SU-DHL-6 (cell line): ENCODE measurements at regions not wholly inside any gene's neighbourhood (a gene's known extent, or its start where the extent isn't known, plus 50 kb on each side); places are given as distances from the start of the nearest gene placed in this dataset.
"Not testable (repeated sequence)": the region's sequence is repeated elsewhere in the genome, so short reads cannot be mapped to it uniquely, and the experiment has no call there.

Source experiments
- H2AFZ ChIP-seq: fragments of 200-600 bp; sonication (generic); 2 replicates; pipeline ENCODE4 v1.6.1; 2014; ENCODE audit warnings: low read depth, mild to moderate bottlenecking, moderate library complexity, mixed read lengths, antibody characterized with exemption, low read length; ENCODE audit not compliant: severe bottlenecking
- H3F3A ChIP-seq: fragments of 200-600 bp; shearing (Covaris generic); 2 replicates; pipeline ENCODE4 v1.6.0; 2016; ENCODE audit warnings: antibody characterized with exemption, mild to moderate bottlenecking; ENCODE audit not compliant: insufficient read depth
- H3K27ac ChIP-seq: fragments of 200-600 bp; sonication (generic); 2 replicates; pipeline ENCODE4 v1.5.1; 2016; ENCODE audit warnings: low read depth, mild to moderate bottlenecking, low read length, moderate library complexity, mixed read lengths
- H3K27me3 ChIP-seq: fragments of 200-600 bp; sonication (generic), shearing (Covaris generic); 2 replicates; pipeline ENCODE4 v1.6.0; 2014; ENCODE audit warnings: mild to moderate bottlenecking, low read length
- H3K36me3 ChIP-seq: fragments of 200-600 bp; sonication (generic); 2 replicates; pipeline ENCODE4 v1.6.1; 2014; ENCODE audit warnings: mild to moderate bottlenecking, low read length, mixed read lengths
- H3K4me2 ChIP-seq: fragments of 300-600, 200-600 bp; shearing (Covaris generic), sonication (generic); 2 replicates; pipeline ENCODE4 v1.6.0; 2014; ENCODE audit warnings: low read length, low read depth, mild to moderate bottlenecking; ENCODE audit not compliant: poor library complexity, severe bottlenecking
- H3K4me3 ChIP-seq: fragments of 200-600 bp; sonication (generic); 2 replicates; pipeline ENCODE4 v1.5.1; 2014; ENCODE audit warnings: antibody characterized with exemption, low read length, mild to moderate bottlenecking, mixed read lengths; ENCODE audit not compliant: insufficient read depth, poor library complexity, severe bottlenecking
- H3K79me2 ChIP-seq: fragments of 200-600 bp; sonication (generic); 2 replicates; pipeline ENCODE4 v1.6.1; 2014; ENCODE audit warnings: mild to moderate bottlenecking, low read length, moderate library complexity; ENCODE audit not compliant: insufficient read depth
- H3K9ac ChIP-seq: fragments of 200-600 bp; sonication (generic); 2 replicates; pipeline ENCODE4 v1.7.0; 2014; ENCODE audit warnings: mild to moderate bottlenecking, low read length
- H3K9me2 ChIP-seq: fragments of 200-600 bp; sonication (generic); replicated peaks from 2 replicates; pipeline ENCODE4 v1.6.1; 2014; ENCODE audit warnings: low read length; ENCODE audit not compliant: insufficient read depth
- H3K9me3 ChIP-seq: fragments of 200-600 bp; sonication (generic); 2 replicates; pipeline ENCODE4 v1.6.1; 2014; ENCODE audit warnings: low read length, mixed read lengths; ENCODE audit not compliant: insufficient read depth
- H4K20me1 ChIP-seq: fragments of 200-600 bp; sonication (generic); 2 replicates; pipeline ENCODE4 v1.6.1; 2014; ENCODE audit warnings: low read depth, mild to moderate bottlenecking, antibody characterized with exemption, low read length, moderate library complexity, mixed read lengths
- EZH2phosphoT487 ChIP-seq: fragments of 200-600 bp; sonication (generic), shearing (Covaris generic); conservative IDR thresholded peaks from 2 replicates; pipeline ENCODE4 v1.6.1; 2018; ENCODE audit warnings: mild to moderate bottlenecking, antibody characterized with exemption, low read length, moderate library complexity, mixed read lengths
- TF ChIP-seq, protein P1 (sequence below): fragments of 200-600 bp; sonication (generic); IDR thresholded peaks from one replicate; pipeline ENCODE4 v1.5.1; 2017; ENCODE audit warnings: antibody characterized with exemption, mild to moderate bottlenecking, low read length, moderate library complexity; ENCODE audit not compliant: insufficient read depth, poor library complexity, severe bottlenecking

DNA sequence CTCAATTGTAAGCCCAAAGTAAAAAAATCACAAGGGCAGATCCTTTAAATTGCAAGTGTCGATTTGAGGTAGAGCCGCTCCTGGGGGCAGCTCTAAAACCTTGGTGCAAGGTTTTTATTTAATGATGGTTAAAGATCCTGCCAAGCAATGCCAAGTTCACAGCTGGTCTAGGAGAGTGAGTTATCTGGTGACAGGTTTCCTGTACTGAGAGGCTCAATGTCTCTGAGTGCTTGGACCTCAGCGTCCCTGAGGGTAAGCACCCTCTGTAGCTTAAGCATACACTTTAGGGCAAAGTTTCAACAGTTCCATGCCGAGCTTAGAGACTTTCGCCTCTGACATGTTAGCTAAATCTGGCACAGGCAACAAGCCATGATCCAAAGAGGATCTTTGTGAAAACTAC lies 119.8 kb upstream of the EGFLAM start:
- H3F3A ChIP-seq = no peaks in the 10 kb centered on the region
- no peak overlapping the region for H3K4me3 ChIP-seq
- H3K27me3 ChIP-seq = no peaks in the 10 kb centered on the region
- TF ChIP-seq, protein P1, sequence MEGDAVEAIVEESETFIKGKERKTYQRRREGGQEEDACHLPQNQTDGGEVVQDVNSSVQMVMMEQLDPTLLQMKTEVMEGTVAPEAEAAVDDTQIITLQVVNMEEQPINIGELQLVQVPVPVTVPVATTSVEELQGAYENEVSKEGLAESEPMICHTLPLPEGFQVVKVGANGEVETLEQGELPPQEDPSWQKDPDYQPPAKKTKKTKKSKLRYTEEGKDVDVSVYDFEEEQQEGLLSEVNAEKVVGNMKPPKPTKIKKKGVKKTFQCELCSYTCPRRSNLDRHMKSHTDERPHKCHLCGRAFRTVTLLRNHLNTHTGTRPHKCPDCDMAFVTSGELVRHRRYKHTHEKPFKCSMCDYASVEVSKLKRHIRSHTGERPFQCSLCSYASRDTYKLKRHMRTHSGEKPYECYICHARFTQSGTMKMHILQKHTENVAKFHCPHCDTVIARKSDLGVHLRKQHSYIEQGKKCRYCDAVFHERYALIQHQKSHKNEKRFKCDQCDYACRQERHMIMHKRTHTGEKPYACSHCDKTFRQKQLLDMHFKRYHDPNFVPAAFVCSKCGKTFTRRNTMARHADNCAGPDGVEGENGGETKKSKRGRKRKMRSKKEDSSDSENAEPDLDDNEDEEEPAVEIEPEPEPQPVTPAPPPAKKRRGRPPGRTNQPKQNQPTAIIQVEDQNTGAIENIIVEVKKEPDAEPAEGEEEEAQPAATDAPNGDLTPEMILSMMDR = no peak
- TF ChIP-seq EZH2phosphoT487 = no peak
- no peak overlapping the region for H3K4me2 ChIP-seq
- no peaks in the 10 kb centered on the region for H3K36me3 ChIP-seq
- H3K9me2 ChIP-seq = no peaks in the 10 kb centered on the region
- H3K79me2 ChIP-seq = no peaks in the 10 kb centered on the region
- no peak overlapping the region for H3K9ac ChIP-seq
- no peak overlapping the region for H2AFZ ChIP-seq
- no peak overlapping the region for H3K27ac ChIP-seq
- no peaks in the 10 kb centered on the region for H3K9me3 ChIP-seq
- no peaks in the 10 kb centered on the region for H4K20me1 ChIP-seq

DNA sequence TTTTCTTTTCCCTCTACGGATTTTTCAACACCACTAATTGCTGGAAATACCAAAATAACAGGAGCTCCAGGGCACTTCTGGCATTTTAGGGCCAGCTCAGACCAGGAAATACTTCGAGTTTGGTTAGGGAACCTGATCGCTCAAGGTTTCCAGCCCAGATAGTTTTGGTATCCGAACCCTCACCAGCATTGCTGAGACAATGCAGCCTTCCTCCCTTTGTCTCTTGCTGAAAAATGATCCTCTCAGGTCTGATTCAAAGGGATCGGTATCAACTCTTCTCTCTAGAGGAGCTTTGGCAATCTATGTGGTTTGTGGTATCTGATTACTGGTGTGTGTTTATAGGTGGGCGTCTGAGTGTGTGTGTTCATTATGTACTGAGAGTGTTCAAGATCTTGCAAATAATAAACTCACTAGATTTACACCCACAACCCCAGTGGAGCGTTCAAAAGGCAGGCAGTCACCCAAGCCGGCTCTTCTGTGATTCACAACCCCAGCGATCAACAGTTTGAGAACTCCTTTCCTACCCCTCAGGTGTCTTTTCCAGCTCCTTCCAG lies 122.8 kb upstream of the EGFLAM start:
- Histone ChIP-seq H2AFZ (no peak overlapping the region), H3K79me2 (no peaks in the 10 kb centered on the region), H3K9me3 (no peaks in the 10 kb centered on the region), H3K27me3 (no peaks in the 10 kb centered on the region), H3K4me2 (no peak overlapping the region), H3K27ac (no peak overlapping the region), H3K36me3 (no peaks in the 10 kb centered on the region), H4K20me1 (no peaks in the 10 kb centered on the region), H3K4me3 (no peak overlapping the region), H3K9ac (no peak overlapping the region), H3K9me2 (no peaks in the 10 kb centered on the region), H3F3A (no peaks in the 10 kb centered on the region)
- TF ChIP-seq, protein P1 = no peak
- TF ChIP-seq EZH2phosphoT487 = no peak

DNA sequence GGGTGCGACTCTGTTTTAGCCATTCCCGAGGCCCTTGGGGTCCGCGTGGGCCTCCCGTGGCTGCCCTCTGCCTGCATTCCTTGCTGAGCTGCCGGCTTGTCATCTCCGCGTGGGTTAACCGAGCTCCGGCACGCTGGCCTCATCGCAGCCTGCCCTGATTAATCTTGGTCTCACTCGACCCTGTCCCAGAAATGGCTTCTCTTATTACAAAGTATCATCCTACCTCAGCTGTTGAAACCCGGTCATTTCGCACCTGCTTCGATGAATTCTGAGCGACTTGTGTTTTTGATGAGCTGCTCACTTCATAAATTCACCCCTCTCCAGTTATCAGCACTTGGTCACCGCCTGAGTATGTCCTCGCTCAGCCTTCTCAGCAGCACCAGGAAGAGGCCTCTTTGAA lies 123.5 kb upstream of the EGFLAM start:
- Histone ChIP-seq H3K27ac (no peak overlapping the region), H3K4me3 (no peak overlapping the region), H3K27me3 (no peaks in the 10 kb centered on the region), H3K9me3 (no peaks in the 10 kb centered on the region), H3K79me2 (no peaks in the 10 kb centered on the region), H2AFZ (no peak overlapping the region), H3K36me3 (no peaks in the 10 kb centered on the region), H4K20me1 (no peaks in the 10 kb centered on the region), H3K9ac (no peak overlapping the region), H3F3A (no peaks in the 10 kb centered on the region), H3K4me2 (no peak overlapping the region), H3K9me2 (no peaks in the 10 kb centered on the region)
- TF ChIP-seq, protein P1 = no peak

DNA sequence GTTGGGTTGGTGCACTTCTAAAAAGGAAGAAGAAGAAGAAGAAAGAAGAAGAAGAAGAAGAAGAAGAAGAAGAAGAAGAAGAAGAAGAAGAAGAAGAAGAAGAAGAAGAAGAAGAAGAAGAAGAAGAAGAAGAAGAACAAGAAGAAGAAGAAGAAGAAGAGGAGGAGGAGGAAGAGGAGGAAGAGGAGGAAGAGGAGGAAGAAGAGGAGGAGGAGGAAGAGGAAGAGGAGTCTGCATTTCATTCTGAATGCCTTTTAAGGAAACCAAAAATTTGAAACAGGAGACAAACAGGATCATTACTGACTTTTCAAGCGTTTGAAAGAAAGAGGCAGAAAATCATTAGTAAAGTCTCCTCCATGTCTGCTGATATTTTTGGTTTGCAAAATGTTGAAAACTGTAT lies 124.1 kb upstream of the EGFLAM start:
- not testable (repeated sequence) for H4K20me1 ChIP-seq, H3K9ac ChIP-seq, H3K4me3 ChIP-seq, H3K27ac ChIP-seq, H3F3A ChIP-seq, H2AFZ ChIP-seq, H3K79me2 ChIP-seq, H3K27me3 ChIP-seq, H3K4me2 ChIP-seq, H3K36me3 ChIP-seq, H3K9me3 ChIP-seq, H3K9me2 ChIP-seq
